Fibroblast of skin of right biceps (primary cell): ENCODE measurements at regions not wholly inside any gene's neighbourhood (a gene's known extent, or its start where the extent isn't known, plus 50 kb on each side); places are given as distances from the start of the nearest gene placed in this dataset.
A peak's percentile ranks its signal among the peaks of the same experiment; 100 is the strongest.
"Not testable (repeated sequence)": the region's sequence is repeated elsewhere in the genome, so short reads cannot be mapped to it uniquely, and the experiment has no call there.

Source experiments
- DNase-seq: peaks from one replicate; pipeline ENCODE4 v3.0.0-alpha.2; 2013

GRCh38 chr5:56313004-56313531 is 79.9 kb upstream of the ANKRD55 start:
- DNase-seq, result no peak

- DNase-seq, result no peak
Measured at GRCh38 chr5:56311306-56311905, 78.3 kb upstream of the ANKRD55 start.

GRCh38 chr5:56310711-56311204 is 77.6 kb upstream of the ANKRD55 start:
- DNase-seq, result peak; percentile 64

DNA sequence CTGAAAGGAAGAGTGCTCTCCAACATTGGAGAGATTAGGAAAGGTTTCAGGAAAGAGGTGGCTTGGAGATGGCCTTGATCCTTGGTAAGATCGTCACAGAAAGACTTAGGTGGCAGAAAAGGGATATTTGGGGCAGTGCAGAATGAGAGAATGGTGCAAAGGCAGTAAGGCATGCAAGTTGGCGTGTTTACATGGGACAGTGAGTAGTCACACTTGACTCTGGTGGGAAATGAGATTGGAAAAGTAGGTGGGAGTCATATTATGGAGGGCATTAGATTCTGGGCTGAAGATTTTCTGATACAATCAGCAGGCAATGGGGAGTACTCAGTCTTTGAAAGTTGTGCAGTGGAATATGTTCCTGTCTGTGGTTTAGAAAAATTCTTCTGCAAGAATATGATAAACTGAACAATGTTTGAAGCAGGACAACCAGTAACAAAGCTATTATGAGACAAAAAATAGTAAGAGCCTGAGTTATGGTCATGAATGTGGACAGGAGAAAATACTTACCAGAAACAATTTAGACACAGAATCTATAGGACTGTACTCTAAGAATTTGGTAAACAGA is 76.2 kb upstream of the ANKRD55 start:
- no peak for DNase-seq

GRCh38 chr5:56307714-56308333 is 74.7 kb upstream of the ANKRD55 start:
- DNase-seq, result no peak

DNA sequence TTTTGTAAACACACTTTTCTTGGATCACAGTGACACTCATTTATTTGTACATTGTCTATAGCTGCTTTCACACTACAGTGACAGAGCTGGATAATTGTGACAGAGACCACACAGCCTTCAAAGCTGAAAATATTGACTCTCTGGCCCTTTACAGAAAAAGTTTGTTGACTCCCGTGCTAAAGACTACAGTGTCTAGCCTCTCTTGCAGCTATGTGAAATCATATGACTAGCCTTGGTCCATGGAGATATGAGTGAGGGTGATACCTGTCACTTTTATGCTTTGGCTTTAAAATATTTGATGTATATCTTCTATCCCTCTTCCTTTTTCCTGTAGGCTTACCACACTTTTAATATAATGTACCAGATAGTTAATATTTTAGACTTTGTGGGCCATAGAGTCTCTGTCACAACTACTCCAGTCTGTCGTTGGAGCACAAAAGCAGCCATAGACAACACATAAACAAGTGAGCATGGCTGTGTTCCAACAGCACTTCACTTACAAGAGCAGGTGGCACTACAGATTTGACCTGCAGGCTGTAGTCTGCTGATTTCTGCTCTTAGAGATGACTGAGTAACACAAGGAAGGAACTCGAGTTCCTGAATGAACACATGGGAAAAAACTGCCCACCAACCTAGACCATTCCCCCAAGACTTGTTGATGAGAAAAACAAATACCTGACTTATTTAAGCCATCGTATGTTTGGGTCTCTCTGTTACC is 73.5 kb upstream of the ANKRD55 start:
- no peak for DNase-seq

GRCh38 chr5:56305001-56305950 is 72.1 kb upstream of the ANKRD55 start:
- DNase-seq, result peak; percentile 32

DNA sequence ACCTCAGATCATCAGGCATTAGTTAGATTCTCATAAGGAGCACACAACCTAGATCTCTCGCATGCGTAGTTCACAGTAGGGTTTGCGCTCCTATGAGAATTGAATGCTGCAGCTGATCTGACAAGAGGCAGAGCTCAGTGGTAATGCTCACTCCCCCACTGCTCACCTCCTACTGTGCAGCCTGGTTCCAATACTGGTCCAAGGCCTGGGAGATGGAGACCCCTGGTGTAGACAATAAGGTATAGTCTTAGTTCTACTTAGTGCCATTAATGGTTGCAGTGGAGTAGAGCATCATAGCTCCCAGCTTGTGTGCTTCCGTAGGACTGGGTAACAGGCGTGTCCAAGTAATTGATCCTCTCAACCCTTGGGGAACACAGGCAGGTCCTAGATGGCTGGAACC is 70.4 kb upstream of the ANKRD55 start:
- DNase-seq, result no peak

DNA sequence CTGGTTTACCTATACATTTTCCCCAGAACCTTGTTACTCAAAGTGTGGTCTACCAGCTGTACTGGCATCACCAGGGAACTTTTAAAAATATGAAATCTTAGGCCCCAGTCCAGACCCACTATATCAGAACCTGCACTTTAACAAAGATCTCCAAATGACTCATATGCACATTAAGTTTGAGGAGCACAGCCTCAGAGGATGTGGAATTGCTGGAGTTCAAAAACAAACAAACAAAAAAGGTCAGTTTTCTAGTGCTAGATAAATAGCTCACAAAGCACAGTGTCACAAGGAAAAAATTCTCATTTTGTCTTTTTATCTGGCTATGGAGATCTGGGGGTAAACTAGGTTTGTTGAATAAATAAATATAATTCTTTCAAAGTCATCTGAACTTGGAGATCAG is 68.9 kb upstream of the ANKRD55 start:
- no peak for DNase-seq

DNA sequence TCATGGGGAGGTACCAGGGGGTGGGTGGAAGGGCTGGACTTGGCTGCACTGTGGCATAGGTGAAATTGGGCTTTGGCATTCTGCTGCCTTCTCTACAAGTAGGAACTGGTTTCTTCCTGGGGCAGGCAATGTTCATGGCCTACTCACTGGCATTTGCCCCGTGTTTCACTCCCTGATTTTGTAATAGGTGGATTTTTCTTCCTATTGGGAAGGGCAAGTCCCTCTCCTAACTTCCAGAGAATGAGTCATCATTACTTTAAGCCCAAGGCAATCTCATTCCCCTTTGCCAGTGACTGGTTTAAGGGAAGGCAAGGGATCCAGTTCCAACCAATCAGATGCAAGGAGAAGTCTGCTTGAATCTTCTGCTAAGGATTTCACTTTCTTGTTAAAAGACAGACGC is 67.9 kb upstream of the ANKRD55 start:
- DNase-seq, result peak; percentile 26

DNA sequence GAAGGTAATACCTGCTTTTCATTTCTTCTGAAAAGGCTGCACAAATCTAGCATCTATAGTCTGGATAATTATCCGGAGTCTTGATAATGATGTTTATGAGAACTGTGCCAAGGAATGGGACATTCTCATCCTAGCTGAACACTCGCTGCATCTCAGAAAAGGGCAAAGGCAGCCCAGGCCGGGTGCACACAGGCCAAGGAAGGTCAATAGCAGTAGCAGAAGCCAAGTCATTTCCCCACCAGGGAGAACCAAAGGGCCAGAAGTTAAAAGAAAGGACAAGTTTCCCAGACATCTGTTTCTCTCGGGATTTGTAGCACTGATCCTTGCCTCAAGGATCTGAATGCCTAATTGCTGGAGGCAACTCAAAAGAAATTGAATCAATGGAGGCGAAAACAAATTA is 66.1 kb upstream of the ANKRD55 start:
- DNase-seq, result no peak

DNA sequence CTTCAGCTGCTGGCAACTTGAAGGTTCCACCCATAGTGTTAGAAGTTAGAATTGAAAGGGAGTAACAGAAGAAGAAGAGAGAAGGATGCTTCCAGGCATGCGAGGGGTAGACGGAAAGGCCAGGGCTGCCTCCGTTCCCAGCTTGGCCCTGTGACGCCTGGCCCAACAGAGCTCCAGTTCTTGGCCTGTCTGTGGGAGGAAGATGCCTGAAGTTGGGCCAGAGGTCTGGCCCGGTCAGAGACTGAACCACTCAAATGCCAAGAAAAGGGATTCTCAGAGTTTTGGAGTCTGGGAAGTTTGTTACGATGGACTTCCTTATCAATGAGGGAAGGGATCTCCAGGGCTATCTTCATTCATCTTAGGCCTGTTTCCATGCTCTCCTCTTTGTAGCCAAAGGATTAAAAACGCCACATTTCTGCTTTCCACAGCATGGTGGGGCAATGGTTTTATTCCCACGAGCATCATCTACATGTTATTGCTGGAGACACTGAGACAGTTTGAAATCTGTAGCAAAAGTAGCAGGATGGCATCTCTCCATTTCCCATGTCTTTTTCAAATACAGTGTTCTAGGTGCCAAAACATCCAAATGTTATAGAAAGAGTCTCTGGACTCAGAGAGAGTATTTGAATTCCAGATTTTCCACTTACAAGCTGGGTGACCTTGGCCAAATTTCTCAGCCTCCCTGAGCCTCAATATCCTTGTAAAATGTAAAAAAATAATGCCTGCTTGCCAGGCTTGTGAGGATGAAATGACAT is 65.4 kb upstream of the ANKRD55 start:
- DNase-seq, result no peak

DNA sequence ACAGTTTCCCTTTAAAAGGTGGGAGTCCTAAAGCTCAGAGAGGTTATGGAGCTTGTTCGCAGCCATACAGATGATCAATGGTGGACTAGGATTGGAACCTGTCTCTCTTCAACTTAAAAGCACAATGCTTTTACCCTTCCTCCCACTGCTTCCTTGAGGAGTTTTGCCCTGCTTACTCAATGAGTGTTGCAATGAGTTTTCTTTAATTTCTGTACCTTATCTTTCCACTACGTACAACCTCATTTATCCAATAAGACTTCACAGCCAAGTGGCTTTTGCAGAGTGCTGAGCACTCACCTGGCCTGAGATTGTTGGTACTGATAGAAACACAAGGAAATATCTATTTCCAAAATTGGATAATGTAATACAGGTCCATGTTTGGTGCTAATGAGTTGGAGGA is 64.7 kb upstream of the ANKRD55 start:
- no peak for DNase-seq

GRCh38 chr5:56295311-56295710 is 62.2 kb upstream of the ANKRD55 start:
- DNase-seq, result not testable (repeated sequence)

GRCh38 chr5:56294354-56294753 is 61.2 kb upstream of the ANKRD55 start:
- DNase-seq, result no peak

- not testable (repeated sequence) for DNase-seq
Measured at GRCh38 chr5:56292874-56293273, 59.7 kb upstream of the ANKRD55 start.

DNA sequence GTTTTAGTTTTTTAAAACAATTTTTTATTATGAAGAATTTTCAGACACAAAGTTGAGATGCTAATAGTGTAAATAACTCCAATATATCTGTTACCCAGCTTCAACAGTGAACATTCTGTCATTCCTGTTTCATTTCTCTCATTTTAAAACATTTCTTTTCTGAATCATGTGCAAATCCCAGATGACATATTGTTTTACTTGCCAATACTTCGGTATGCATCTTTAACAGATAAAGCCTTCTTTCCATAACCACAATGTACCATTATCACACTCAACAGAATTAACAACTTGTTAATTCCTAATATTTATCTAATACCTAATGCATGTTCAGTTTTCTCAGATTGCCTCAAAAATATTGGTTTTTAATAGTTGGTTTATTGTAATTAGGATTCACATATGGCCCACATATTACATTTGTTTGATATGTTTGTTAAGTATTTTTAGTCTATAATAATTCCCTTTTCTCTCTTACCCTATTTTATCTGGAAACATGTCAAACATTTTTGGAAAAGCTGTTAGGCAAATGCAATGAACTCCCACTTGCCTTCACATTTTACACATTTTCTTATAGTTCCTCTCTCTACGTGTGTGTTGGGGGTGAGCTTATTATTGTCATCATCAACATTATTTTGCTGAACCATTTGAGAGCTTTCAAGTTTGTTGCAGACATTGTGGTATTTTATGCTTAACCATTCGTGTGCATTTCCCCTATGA is 58.7 kb upstream of the ANKRD55 start:
- DNase-seq, result peak; percentile 36

DNA sequence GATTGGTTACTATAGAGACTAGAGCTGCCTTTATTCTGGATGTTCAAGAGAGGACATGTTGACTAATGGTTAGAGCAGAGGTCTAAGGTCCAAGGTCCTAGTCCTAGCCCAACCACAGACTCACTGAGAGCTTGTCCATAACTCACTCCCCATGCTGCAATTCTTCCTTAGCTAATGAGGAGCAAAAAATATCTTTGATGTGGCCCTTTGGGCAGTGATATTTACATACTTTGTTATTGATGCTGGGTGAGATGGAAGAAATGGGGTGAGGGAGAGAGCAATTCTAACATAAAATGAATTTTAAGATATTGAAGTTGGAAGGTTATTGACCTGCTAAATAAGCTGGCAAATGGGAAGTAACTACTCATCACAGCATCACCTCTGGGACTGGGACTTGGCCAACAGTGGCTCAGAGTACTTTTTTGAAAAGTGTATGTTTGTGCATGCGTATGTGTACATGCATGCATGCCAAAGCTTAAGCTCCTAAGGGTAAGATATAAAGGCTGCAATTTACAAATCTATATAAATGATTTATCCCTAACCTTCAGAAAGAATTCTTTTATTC is 58.0 kb upstream of the ANKRD55 start:
- DNase-seq, result no peak

DNA sequence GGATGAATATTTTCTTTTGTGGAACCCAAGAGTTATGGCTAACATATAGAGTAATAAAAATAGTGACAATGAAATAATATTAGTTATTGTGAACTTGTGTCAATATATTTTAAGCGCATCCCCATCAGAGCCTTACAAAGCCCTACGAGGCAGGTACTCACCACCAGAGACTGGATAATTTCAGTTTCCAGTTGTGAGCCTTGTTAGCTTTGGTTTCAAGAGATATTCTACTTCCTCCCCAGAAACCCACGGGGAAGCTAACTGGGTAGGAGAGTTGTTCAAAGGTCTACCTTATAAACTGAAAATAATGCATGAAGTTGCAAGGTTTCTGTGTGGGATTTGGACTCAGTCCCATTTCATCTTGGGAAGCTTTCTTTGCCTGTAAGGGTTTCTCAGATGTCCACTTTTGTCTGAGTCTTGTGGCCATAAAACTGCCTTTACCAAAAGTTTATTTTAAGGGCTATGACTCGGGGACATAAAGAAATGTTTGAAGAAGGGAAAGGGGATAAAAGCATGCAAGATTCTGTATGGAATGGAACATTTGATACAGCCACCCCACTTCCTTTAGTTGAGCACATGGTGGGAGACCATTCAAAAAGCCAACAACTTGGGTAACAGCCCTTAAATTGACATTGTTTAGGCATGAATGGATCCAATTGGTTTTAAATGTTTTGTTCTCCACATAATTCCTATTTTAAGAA is 57.4 kb upstream of the ANKRD55 start:
- peak; percentile 48 for DNase-seq

DNA sequence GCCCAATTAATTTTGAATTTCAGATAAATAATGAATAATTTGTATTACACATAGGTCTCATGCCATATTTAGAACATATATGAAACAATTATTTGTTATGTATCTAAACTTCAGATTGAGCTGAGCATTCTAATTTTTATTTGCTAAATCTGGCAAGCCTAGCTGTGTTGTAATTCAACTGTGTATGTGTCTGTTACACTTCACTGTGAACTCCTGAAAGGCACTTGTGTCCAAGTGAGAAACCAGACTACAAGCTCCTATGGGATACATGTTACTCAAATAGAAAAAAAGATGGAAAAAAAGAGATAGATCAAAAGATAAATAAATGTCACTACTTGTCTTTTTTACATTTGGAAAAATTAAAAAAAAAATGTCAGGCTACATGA is 56.5 kb upstream of the ANKRD55 start:
- DNase-seq, result no peak
